Glomerular visceral epithelial cell (primary cell): ENCODE measurements at regions not wholly inside any gene's neighbourhood (a gene's known extent, or its start where the extent isn't known, plus 50 kb on each side); places are given as distances from the start of the nearest gene placed in this dataset.

ENCODE experiments used
- DNase-seq: peaks from one replicate; pipeline ENCODE4 v3.0.0-alpha.2; 2016; ENCODE audit errors: extremely low spot score

GRCh38 chr6:115720900-115721299, 339.8 kb downstream of the FRK start:
- DNase-seq, result no peak

GRCh38 chr6:115717472-115717871, 343.2 kb downstream of the FRK start:
- no peak for DNase-seq

- no peak for DNase-seq
Measured at GRCh38 chr6:115717062-115717461, 343.6 kb downstream of the FRK start.

- no peak for DNase-seq
Measured at GRCh38 chr6:115712291-115712961, 348.3 kb downstream of the FRK start.

- DNase-seq, result no peak
Measured at GRCh38 chr6:115708850-115709249, 351.8 kb downstream of the FRK start.

GRCh38 chr6:115706981-115707380, 353.7 kb downstream of the FRK start:
- no peak for DNase-seq

GRCh38 chr6:115706324-115706723, 354.4 kb downstream of the FRK start:
- no peak for DNase-seq

GRCh38 chr6:115704028-115704427, 356.7 kb downstream of the FRK start:
- no peak for DNase-seq

- no peak for DNase-seq
Measured at GRCh38 chr6:115691433-115691832, 369.3 kb downstream of the FRK start.

GRCh38 chr6:115690854-115691253, 369.8 kb downstream of the FRK start:
- DNase-seq, result no peak

GRCh38 chr6:115681978-115682775, 378.5 kb downstream of the FRK start:
- no peak for DNase-seq

GRCh38 chr6:115680621-115681020, 380.1 kb downstream of the FRK start:
- DNase-seq, result no peak

- no peak for DNase-seq
Measured at GRCh38 chr6:115677198-115677597, 383.5 kb downstream of the FRK start.

GRCh38 chr6:115675443-115675842, 385.2 kb downstream of the FRK start:
- DNase-seq, result no peak

- no peak for DNase-seq
Measured at GRCh38 chr6:115668781-115669180, 391.9 kb downstream of the FRK start.

- peak; percentile 8 for DNase-seq
Measured at GRCh38 chr6:115668211-115668610, 392.5 kb downstream of the FRK start.

GRCh38 chr6:115667478-115668026, 393.1 kb downstream of the FRK start:
- no peak for DNase-seq

GRCh38 chr6:115666997-115667396, 393.7 kb downstream of the FRK start:
- DNase-seq, result no peak

- DNase-seq, result no peak
Measured at GRCh38 chr6:115665310-115665709, 395.4 kb downstream of the FRK start.

GRCh38 chr6:115663681-115664080, 397.0 kb downstream of the FRK start:
- DNase-seq, result no peak

GRCh38 chr6:115643762-115644161, 416.9 kb downstream of the FRK start:
- peak; percentile 25 for DNase-seq

- DNase-seq, result no peak
Measured at GRCh38 chr6:115634887-115635286, 425.8 kb downstream of the FRK start.

GRCh38 chr6:115634131-115634530, 426.6 kb downstream of the FRK start:
- no peak for DNase-seq
